Large intestine (tissue), 3 donors: ENCODE measurements at regions not wholly inside any gene's neighbourhood (a gene's known extent, or its start where the extent isn't known, plus 50 kb on each side); places are given as distances from the start of the nearest gene placed in this dataset.
A peak's percentile ranks its signal among the peaks of the same experiment; 100 is the strongest.
"Not testable (repeated sequence)": the region's sequence is repeated elsewhere in the genome, so short reads cannot be mapped to it uniquely, and the experiment has no call there.

Source experiments
- DNase-seq, 2 donors: peaks; one replicate each; pipeline versions ENCODE4 v3.0.0 to v3.0.0-alpha.2; 2013
- H3K27ac ChIP-seq: one replicate; pipeline ENCODE4 v1.5.1; 2013; ENCODE audit warnings: low read length
- H3K27me3 ChIP-seq: 2 replicates; pipeline ENCODE4 v1.6.1; 2013; ENCODE audit warnings: low read length; ENCODE audit not compliant: control insufficient read depth, insufficient read depth
- H3K36me3 ChIP-seq: 2 replicates; pipeline ENCODE4 v1.6.1; 2013; ENCODE audit warnings: low read length; ENCODE audit not compliant: control insufficient read depth, insufficient read depth
- H3K4me1 ChIP-seq: one replicate; pipeline ENCODE4 v1.6.1; 2013; ENCODE audit warnings: low read length; ENCODE audit not compliant: control insufficient read depth, insufficient read depth
- H3K4me3 ChIP-seq: one replicate; pipeline ENCODE4 v1.5.1; 2013; ENCODE audit warnings: low read length
- H3K9me3 ChIP-seq: one replicate; pipeline ENCODE4 v1.6.1; 2013; ENCODE audit warnings: mild to moderate bottlenecking, low read depth, low read length, moderate library complexity; ENCODE audit not compliant: control insufficient read depth
- WGBS: methylation state at CpG from one replicate; pipeline ENCODE4 v1.1.5; 2013; ENCODE audit warnings: low lambda C conversion rate; ENCODE audit not compliant: insufficient coverage; 5-methylcytosine and 5-hydroxymethylcytosine counted together

DNA sequence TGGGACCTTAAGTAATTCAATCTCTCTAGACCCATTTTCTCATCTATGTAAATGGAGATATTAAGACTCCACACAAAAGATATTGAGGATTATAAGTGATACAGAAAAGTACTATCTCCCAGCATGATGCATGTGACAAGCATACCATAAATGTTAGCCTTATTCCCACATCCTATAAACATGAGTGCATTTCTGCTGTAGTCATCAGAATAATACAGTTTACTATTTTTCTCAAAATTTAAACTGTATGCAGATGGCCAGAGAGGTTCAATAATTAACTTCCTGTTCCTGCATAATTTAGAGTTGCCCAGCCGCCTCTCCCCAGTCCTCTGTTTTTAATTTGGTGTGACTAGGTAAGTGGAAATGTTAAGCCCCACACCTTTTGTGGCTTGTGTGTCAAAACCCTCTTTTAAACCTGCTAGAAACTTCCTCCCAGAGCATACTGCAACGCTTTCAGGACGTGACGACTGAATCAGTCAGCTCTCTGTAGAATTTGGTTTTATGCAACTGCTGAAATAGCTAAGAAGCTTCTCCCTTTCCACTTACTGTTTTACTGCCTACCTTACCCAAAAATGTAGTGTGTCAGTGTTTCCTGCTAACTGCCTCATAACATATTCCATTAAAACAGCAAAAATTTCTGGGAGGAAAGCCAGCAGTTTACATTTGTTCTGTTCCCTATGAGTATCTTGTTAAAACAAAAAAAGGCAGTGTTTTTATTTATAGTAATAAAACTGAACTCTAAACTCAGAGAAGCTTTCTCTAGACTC, 1037.9 kb downstream of the EPHA3 start:
- 42% methylated on average over 3 of the region's 4 CpGs for WGBS
- Histone ChIP-seq H3K9me3 (peaks cover 2% of the 10 kb centered on the region), H3K27ac (no peak overlapping the region)

DNA sequence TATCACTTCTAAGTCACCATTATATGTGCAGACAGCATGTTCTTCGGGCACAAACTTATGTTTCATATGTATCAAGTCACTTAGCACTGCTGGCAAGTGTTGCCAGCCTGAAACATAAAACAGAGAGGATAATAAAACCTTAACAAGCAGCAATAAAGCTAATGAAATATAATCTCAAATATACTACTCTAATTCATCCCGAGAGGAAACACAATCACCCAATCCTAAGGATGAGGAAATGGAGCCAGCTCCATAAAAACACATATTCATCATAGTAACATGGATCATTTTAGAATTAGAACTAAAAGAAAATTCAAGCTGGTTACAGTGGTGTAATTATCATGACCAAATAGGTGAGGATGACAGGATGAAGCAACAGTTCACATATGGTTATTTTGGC, 1072.7 kb downstream of the EPHA3 start:
- H3K4me1 ChIP-seq = no peaks in the 10 kb centered on the region
- no peak for DNase-seq
- no peaks in the 10 kb centered on the region for H3K36me3 ChIP-seq
- no peaks in the 10 kb centered on the region for H3K27me3 ChIP-seq
- peaks cover 2% of the 10 kb centered on the region for H3K9me3 ChIP-seq
- H3K27ac ChIP-seq = no peak overlapping the region
- H3K4me3 ChIP-seq = no peak overlapping the region
- no CpG with 5 or more reads among the region's 2 CpGs for WGBS

More for the DNA sequence above, 1037.9 kb downstream of the EPHA3 start:
- H3K36me3 ChIP-seq = no peaks in the 10 kb centered on the region
- no peak overlapping the region for H3K4me3 ChIP-seq
- H3K4me1 ChIP-seq = no peaks in the 10 kb centered on the region
- no peaks in the 10 kb centered on the region for H3K27me3 ChIP-seq
- no peak for DNase-seq

DNA sequence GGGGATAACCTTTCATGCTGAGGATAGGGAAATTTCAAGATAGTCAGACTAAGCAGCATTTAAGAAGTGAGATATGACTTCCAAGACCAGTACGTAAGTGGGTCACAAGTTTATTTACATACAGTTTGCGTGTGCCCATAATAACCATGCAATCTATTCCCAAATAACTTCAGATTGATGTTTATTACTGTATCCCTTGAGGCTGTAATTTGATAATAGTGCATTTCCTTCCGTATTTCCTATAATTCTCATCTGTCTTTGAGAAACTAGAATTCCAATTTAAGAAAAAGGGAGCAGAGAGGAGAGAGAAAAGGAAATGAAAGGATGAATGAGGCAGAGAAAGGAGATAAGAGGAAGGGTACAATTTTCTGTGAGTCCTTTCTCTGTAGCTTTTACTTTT, 1073.1 kb downstream of the EPHA3 start:
- H3K9me3 ChIP-seq = peaks cover 2% of the 10 kb centered on the region
- no peak overlapping the region for H3K4me3 ChIP-seq
- H3K27ac ChIP-seq = no peak overlapping the region
- H3K4me1 ChIP-seq = no peaks in the 10 kb centered on the region
- WGBS = 67% methylated on average over 1 of the region's 3 CpGs
- H3K27me3 ChIP-seq = no peaks in the 10 kb centered on the region
- no peaks in the 10 kb centered on the region for H3K36me3 ChIP-seq
- no peak for DNase-seq

DNA sequence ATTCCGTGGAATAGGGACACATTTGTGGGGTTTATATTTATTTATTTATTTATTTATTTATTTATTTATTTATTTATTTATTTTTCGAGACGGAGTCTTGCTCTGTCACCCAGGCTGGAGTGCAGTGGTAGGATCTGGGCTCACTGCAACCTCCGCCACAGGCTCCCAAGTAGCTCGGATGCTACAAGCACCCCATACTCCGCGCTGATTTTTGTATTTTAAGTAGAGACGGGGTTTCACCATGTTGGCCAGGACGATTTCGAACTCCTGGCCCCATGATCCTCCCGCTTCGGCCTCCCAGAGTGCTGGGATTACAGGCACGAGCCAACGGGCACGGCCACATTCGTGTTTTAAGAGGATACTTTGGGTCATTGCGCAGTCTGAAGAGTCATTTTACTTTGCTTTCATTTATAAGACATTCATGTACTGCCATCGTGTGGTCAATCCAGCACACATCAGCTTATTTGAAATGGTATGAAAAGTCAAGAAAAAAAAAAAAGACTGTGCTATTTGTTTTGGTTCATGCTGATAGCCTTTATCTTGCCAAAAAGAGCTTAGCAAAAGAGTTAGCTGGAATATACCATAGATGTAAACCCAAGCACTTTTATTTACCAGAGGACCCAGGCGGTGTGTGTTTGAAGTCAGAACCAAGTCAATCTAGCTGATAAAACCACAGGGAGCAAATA, 1075.0 kb downstream of the EPHA3 start:
- peak; percentile 7 to 9 for DNase-seq
- not testable (repeated sequence) for H3K27ac ChIP-seq, H3K4me1 ChIP-seq, H3K9me3 ChIP-seq, H3K36me3 ChIP-seq, H3K27me3 ChIP-seq, H3K4me3 ChIP-seq
- 100% methylated on average over 1 of the region's 19 CpGs for WGBS

DNA sequence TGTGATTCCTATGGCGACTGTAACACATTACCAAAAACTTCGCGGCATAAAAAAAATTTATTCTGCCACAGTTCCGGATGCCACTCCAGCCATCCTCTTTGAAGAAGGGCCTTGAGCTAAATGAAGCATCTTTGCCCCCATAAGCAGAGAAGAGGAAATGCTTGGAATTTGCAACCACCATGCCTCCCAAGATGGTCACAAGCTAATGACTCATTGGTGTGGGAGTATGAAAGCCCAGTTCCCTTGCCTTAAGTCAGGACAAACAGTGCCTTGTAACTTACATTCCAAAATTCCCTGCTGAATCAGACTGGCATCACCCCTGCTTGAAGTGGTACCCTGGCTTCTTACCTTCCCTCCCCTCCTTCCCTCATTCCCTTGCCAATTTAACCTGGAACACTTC, 1077.4 kb downstream of the EPHA3 start:
- no peaks in the 10 kb centered on the region for H3K27me3 ChIP-seq
- WGBS = no CpG with 5 or more reads among the region's 4 CpGs
- H3K27ac ChIP-seq = no peak overlapping the region
- H3K4me3 ChIP-seq = no peak overlapping the region
- DNase-seq = no peak
- H3K4me1 ChIP-seq = no peaks in the 10 kb centered on the region
- no peaks in the 10 kb centered on the region for H3K36me3 ChIP-seq
- no peaks in the 10 kb centered on the region for H3K9me3 ChIP-seq

DNA sequence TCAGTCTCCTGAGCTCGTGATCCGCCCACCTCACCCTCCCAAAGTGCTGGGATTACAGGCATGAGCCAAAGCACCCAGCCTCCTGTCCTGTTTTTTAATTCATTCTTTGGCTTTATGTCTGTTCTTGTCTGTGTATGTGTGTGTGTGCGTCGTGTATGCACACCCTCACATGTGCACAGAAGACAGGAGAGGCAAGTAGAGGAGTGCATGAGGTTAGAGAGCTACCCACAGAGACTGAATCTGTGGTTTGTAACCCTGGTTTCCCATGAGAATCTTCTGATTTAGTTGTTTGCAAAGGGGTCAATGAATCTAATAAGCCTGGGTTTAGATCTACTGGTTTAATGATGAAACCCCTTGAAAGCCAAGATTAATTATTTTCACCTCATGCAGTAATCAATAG, 1090.0 kb downstream of the EPHA3 start:
- not testable (repeated sequence) for H3K27me3 ChIP-seq, H3K9me3 ChIP-seq, H3K4me1 ChIP-seq, H3K4me3 ChIP-seq, H3K36me3 ChIP-seq, H3K27ac ChIP-seq, DNase-seq
- no CpG with 5 or more reads among the region's 4 CpGs for WGBS

DNA sequence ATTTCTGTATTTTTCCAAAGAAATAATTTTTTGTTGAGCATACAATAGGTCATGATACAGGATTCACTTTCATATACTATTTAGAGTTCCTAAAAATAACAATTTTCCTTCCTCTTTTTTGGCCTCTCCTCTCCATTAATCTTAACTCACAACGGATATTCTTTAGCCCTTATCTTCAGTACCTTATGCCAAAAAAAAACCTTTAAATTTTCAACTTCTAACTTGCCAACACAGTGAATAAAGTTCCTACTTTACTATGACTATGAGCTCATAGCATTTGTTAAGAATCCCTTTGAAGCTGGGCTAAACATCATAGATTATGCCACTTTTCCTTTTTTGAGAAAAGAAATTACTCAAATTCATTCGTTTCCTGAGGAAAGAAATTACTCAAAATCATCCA, 1095.5 kb downstream of the EPHA3 start:
- 55% methylated on average over 1 of the region's 2 CpGs for WGBS

DNA sequence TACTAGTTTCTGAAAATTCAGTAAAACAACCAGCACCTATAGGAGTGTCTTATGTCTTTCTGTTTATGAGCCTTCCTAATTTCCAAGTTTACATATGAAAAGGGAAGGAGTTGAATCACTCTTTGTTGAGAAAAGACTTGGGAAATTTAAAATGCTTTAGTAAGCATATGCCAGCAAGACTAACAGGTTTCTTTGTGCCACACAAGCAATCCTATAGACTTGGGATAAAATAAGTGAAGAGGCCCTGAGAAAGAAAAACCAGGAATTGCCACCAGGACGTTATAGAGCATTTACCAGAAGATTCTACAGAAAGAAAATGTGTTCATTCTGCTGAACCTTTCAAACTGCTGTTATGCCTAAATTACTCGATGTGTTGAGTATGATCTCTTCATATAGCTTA, 1099.1 kb downstream of the EPHA3 start:
- H3K27ac ChIP-seq, H3K36me3 ChIP-seq, H3K4me3 ChIP-seq, H3K4me1 ChIP-seq, DNase-seq, H3K27me3 ChIP-seq, H3K9me3 ChIP-seq: not testable (repeated sequence)
- no CpG with 5 or more reads among the region's 2 CpGs for WGBS

More for the DNA sequence above, 1095.5 kb downstream of the EPHA3 start:
- H3K4me1 ChIP-seq, H3K36me3 ChIP-seq, DNase-seq, H3K9me3 ChIP-seq, H3K4me3 ChIP-seq, H3K27ac ChIP-seq, H3K27me3 ChIP-seq: not testable (repeated sequence)

DNA sequence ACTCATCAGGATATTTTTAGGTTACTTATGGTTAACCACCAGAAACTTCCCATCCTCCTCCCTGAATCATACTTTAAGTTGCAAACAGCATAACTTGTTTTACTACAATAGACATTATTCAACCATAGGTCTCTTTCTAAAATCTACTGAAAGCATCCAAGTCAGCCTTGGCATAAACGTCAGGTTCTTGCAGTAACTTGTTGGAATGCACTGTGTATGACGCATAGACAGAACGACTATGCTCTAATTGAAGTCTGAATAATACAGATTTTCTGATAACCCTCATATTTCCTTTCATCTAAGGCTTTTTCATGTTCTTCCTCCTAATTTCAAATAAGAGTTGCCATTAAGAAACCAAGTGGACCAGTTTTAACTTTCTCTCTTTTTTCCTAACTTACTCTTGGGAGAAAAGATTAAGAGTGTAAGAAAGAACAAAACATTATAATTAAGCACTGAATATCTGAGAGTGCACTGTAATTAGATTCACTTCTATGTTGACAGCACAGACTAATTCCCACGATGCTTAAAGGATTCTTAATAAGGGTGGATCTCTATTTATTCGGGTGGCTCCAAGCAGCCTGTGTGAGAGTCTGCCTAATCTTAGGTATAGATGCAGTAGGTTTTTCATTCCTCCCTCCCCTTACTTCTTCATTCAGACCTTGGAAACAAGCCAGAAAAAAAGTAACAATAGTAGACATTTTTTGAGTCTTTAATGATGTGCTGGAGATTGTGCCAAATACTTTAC, 1100.1 kb downstream of the EPHA3 start:
- not testable (repeated sequence) for H3K27ac ChIP-seq, H3K4me3 ChIP-seq, DNase-seq, H3K9me3 ChIP-seq, H3K4me1 ChIP-seq, H3K27me3 ChIP-seq, H3K36me3 ChIP-seq
- WGBS = no CpG with 5 or more reads among the region's 5 CpGs

DNA sequence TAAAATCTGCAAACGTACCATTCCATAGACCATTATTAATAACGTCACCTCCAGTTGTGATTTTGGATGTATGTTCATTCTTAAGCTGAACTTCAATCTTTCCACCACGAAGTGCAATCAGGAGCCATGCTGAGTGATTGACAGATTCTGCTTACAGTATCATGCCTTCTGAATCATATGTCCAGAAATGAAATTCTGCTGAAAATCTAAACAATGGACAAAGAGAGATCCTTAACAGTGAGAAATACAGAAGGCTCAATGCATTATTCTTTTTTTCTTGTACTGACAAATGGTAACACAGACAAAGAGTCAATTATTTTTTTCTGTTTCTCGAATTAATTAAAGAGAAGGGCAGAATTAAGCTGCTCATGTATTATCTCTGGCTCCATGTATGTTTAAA, 1114.5 kb downstream of the EPHA3 start:
- H3K27ac ChIP-seq = no peak overlapping the region
- H3K4me1 ChIP-seq = no peaks in the 10 kb centered on the region
- DNase-seq = no peak
- no peaks in the 10 kb centered on the region for H3K27me3 ChIP-seq
- 78% methylated on average over 4 of the region's 4 CpGs for WGBS
- H3K9me3 ChIP-seq = no peaks in the 10 kb centered on the region
- no peaks in the 10 kb centered on the region for H3K36me3 ChIP-seq
- no peak overlapping the region for H3K4me3 ChIP-seq
